GM19468 (cell line): ENCODE measurements at regions not wholly inside any gene's neighbourhood (a gene's known extent, or its start where the extent isn't known, plus 50 kb on each side); places are given as distances from the start of the nearest gene placed in this dataset.

Source experiments
- ATAC-seq: cut with Tn5 transposase; IDR thresholded peaks from one replicate; pipeline ENCODE4 v1.9.1; 2021; ENCODE audit warnings: mild to moderate bottlenecking, moderate library complexity, moderate number of reproducible peaks; ENCODE audit not compliant: unreplicated experiment; ENCODE audit errors: extremely low read depth

GRCh38 chr21:20507783-20508182 lies 490.4 kb upstream of the NCAM2 start:
- ATAC-seq: no peak

GRCh38 chr21:20511216-20511880 lies 486.9 kb upstream of the NCAM2 start:
- ATAC-seq: no peak

GRCh38 chr21:20515446-20515845 lies 482.8 kb upstream of the NCAM2 start:
- ATAC-seq: no peak

- ATAC-seq: no peak
These were observed 479.1 kb upstream of the NCAM2 start for GRCh38 chr21:20519076-20519475.

- ATAC-seq: no peak
These were observed 475.6 kb upstream of the NCAM2 start for GRCh38 chr21:20522611-20523010.

GRCh38 chr21:20523191-20523590 lies 475.0 kb upstream of the NCAM2 start:
- no peak for ATAC-seq

GRCh38 chr21:20527731-20528460 lies 470.3 kb upstream of the NCAM2 start:
- ATAC-seq: no peak

GRCh38 chr21:20537130-20537529 lies 461.1 kb upstream of the NCAM2 start:
- no peak for ATAC-seq

- ATAC-seq: no peak
These were observed 460.1 kb upstream of the NCAM2 start for GRCh38 chr21:20538039-20538658.

- ATAC-seq: no peak
These were observed 452.8 kb upstream of the NCAM2 start for GRCh38 chr21:20545454-20545853.

GRCh38 chr21:20551939-20552338 lies 446.3 kb upstream of the NCAM2 start:
- ATAC-seq: no peak

GRCh38 chr21:20554785-20555184 lies 443.4 kb upstream of the NCAM2 start:
- no peak for ATAC-seq

GRCh38 chr21:20570824-20571232 lies 427.4 kb upstream of the NCAM2 start:
- no peak for ATAC-seq

GRCh38 chr21:20572582-20572981 lies 425.6 kb upstream of the NCAM2 start:
- no peak for ATAC-seq

GRCh38 chr21:20581361-20581760 lies 416.8 kb upstream of the NCAM2 start:
- no peak for ATAC-seq

GRCh38 chr21:20591284-20591683 lies 406.9 kb upstream of the NCAM2 start:
- ATAC-seq: no peak

GRCh38 chr21:20592463-20592862 lies 405.7 kb upstream of the NCAM2 start:
- ATAC-seq: no peak

GRCh38 chr21:20603236-20603635 lies 395.0 kb upstream of the NCAM2 start:
- no peak for ATAC-seq

- ATAC-seq: no peak
These were observed 387.2 kb upstream of the NCAM2 start for GRCh38 chr21:20611008-20611407.

- ATAC-seq: no peak
These were observed 384.6 kb upstream of the NCAM2 start for GRCh38 chr21:20613654-20614053.

- no peak for ATAC-seq
These were observed 381.1 kb upstream of the NCAM2 start for GRCh38 chr21:20617130-20617529.
